ENCODE measurements at regions not wholly inside any gene's neighbourhood (a gene's known extent, or its start where the extent isn't known, plus 50 kb on each side); places are given as distances from the start of the nearest gene placed in this dataset.

DNA sequence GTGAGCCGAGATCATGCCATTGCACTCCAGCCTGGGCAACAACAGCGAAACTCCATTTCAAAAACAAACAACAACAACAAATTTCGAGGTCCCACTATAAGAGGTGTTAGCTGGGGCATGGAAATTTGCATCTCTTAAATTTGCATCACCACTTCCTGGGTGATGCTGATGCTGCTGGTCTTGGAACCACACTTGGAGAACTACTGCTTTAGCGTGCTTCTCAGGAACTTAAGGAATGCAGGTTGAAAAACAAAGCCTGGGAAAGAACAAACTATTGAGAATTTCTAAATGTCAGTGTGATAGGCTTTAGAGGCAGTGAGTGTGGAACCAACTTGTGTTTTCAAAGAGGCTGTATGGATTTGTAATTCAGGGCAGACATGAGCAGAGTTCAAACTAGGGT, 858.4 kb upstream of the ARPP21 start:
- Histone ChIP-seq H3K4me1 (no peaks in the 10 kb centered on the region), H3K4me3 (no peak overlapping the region), H3K27me3 (no peaks in the 10 kb centered on the region), H3K27ac (no peak overlapping the region), H3K36me3 (no peaks in the 10 kb centered on the region), H3K9me3 (no peaks in the 10 kb centered on the region)
- WGBS, 2 donors = 71 to 80% methylated on average over 4 of the region's 4 CpGs
- TF ChIP-seq CTCF (IDR thresholded peaks at IDR 0.05) = no peak
- no peak for TF ChIP-seq POLR2A (IDR thresholded peaks at IDR 0.05)
- no peak for DNase-seq
- intact Hi-C loops (cut with DNase I) = no loop called here

- Histone ChIP-seq H3K9me3 (no peaks in the 10 kb centered on the region), H3K36me3 (no peaks in the 10 kb centered on the region), H3K4me3 (no peak overlapping the region), H3K27ac (no peak overlapping the region), H3K27me3 (no peaks in the 10 kb centered on the region), H3K4me1 (no peaks in the 10 kb centered on the region)
- intact Hi-C loops (cut with DNase I) = no loop called here
- 42 to 43% methylated on average over 2 of the region's 2 CpGs for WGBS, 2 donors
- TF ChIP-seq CTCF (IDR thresholded peaks at IDR 0.05) = no peak
- TF ChIP-seq POLR2A (IDR thresholded peaks at IDR 0.05) = no peak
- no peak for DNase-seq
Observed at GRCh38 chr3:34782871-34783270, 856.5 kb upstream of the ARPP21 start.

DNA sequence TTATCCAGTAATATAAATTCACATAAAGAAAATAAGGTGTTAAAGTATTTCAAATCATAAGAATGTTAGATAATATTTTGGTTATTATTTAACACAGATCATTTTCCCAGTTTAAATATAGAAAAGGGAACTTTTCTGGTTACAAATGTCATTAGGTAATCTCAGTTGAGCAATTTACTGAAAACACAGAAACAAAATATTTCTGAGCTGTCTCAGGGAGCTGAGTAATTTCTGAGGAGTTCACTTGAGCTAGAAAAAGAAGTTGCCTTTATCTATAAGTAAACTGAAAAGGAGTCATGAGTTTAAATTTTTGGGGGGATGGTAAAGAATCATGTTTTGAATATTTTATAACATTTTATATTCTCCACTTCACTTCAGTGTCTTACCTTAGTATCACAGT, 855.4 kb upstream of the ARPP21 start:
- Histone ChIP-seq H3K9me3 (no peaks in the 10 kb centered on the region), H3K36me3 (no peaks in the 10 kb centered on the region), H3K27me3 (no peaks in the 10 kb centered on the region), H3K27ac (no peak overlapping the region), H3K4me1 (no peaks in the 10 kb centered on the region), H3K4me3 (no peak overlapping the region)
- no peak for TF ChIP-seq POLR2A (IDR thresholded peaks at IDR 0.05)
- no peak for TF ChIP-seq CTCF (IDR thresholded peaks at IDR 0.05)
- DNase-seq = no peak
- intact Hi-C loops (cut with DNase I) = no loop called here

DNA sequence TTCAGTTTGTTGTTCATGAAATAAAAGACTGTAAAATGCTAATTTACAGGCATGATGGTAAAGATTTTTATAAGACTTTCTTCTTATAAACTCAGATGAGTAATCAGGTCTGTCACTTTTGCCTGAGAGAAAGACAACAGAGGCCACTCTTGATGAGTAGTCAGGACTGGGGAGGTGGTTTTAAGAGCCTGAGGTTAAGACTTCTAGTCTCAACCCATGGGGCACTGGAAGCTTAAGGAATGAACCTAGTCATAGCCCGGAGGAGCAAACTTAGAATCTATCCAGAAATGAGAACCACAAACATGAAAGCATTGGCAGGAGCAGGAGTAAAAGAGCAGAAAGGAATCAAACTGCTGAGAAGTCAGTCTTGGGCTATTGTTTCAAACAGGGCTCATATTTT, 846.3 kb upstream of the ARPP21 start:
- no peak overlapping the region for H3K4me3 ChIP-seq
- H3K4me1 ChIP-seq = no peaks in the 10 kb centered on the region
- H3K27ac ChIP-seq = no peak overlapping the region
- no peak for TF ChIP-seq CTCF (IDR thresholded peaks at IDR 0.05)
- intact Hi-C loops (cut with DNase I) = no loop called here
- H3K27me3 ChIP-seq = no peaks in the 10 kb centered on the region
- no peak for DNase-seq
- WGBS, 2 donors = 76 to 77% methylated on average over 1 of the region's 1 CpG
- no peaks in the 10 kb centered on the region for H3K36me3 ChIP-seq
- H3K9me3 ChIP-seq = no peaks in the 10 kb centered on the region

DNA sequence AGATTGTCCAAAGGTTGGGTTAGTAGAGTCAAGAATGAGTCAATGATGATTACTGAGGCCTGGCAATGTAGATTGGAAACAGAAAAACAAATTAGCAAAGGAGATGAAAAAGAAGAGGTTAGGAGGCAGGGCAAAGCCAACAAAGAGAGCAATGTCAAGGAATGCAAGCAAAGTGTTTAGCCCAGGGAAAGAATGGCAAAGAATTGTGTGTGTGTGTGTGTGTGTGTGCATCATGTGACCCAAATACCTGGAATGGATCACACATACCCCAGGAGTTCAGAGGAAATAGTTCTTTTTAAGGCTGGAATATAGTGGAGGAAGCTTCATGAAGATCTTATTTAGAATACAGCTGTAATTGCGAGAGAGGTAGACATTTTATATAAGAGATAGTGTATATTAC, 831.7 kb upstream of the ARPP21 start:
- intact Hi-C loops (cut with DNase I) = no loop called here
- Histone ChIP-seq H3K4me3 (no peak overlapping the region), H3K9me3 (no peaks in the 10 kb centered on the region), H3K27me3 (no peaks in the 10 kb centered on the region), H3K4me1 (no peaks in the 10 kb centered on the region), H3K36me3 (no peaks in the 10 kb centered on the region), H3K27ac (no peak overlapping the region)
- DNase-seq = no peak
- 96 to 100% methylated on average over 1 of the region's 1 CpG for WGBS, 2 donors
- no peak for TF ChIP-seq CTCF (IDR thresholded peaks at IDR 0.05)
- no peak for TF ChIP-seq POLR2A (IDR thresholded peaks at IDR 0.05)

Measured in esophagus squamous epithelium (tissue), 5 donors.